Stimulated activated naive B cell treated with anti-CD40 and anti-IgM and Interleukin-4, amounts not matched to agents 10 μg/mL and 1 μg/mL and 100 μg/mL, for 72 hours (primary cell): ENCODE measurements at regions not wholly inside any gene's neighbourhood (a gene's known extent, or its start where the extent isn't known, plus 50 kb on each side); places are given as distances from the start of the nearest gene placed in this dataset.

ENCODE experiments used
- ATAC-seq, 2 donors: fragments of 150-1000 bp; cut with Tn5 transposase; replicated peaks; 2 replicates each; pipeline ENCODE4 v1.10.0; 2021; ENCODE audit warnings: moderate library complexity in 1 of 2
- DNase-seq: peaks from one replicate; pipeline ENCODE4 v3.0.0; 2021
- H3K27ac Mint-ChIP-seq: one replicate; pipeline ENCODE4 v1.8.0; 2022; ENCODE audit warnings: mild to moderate bottlenecking, mixed read lengths
- H3K27me3 Mint-ChIP-seq, 2 donors: one replicate each; pipeline ENCODE4 v1.8.0; 2022; ENCODE audit warnings: mixed read lengths in 2 of 2
- H3K36me3 Mint-ChIP-seq, 2 donors: one replicate each; pipeline ENCODE4 v1.8.0; 2022; ENCODE audit warnings: mixed read lengths in 2 of 2, mild to moderate bottlenecking in 1 of 2
- H3K4me1 Mint-ChIP-seq, 2 donors: one replicate each; pipeline ENCODE4 v1.8.0; 2022; ENCODE audit warnings: mixed read lengths in 2 of 2, mild to moderate bottlenecking in 1 of 2
- H3K4me3 Mint-ChIP-seq, 2 donors: one replicate each; pipeline ENCODE4 v1.8.0; 2022; ENCODE audit warnings: mild to moderate bottlenecking in 2 of 2, mixed read lengths in 2 of 2, moderate library complexity in 1 of 2
- H3K9me3 Mint-ChIP-seq, 2 donors: one replicate each; pipeline ENCODE4 v1.8.0; 2022; ENCODE audit warnings: mixed read lengths in 2 of 2, mild to moderate bottlenecking in 1 of 2

GRCh38 chr20:56943946-56944945 is 315.1 kb downstream of the TFAP2C start:
- H3K36me3 Mint-ChIP-seq = no peaks in the 10 kb centered on the region
- DNase-seq = no peak
- H3K4me1 Mint-ChIP-seq = no peaks in the 10 kb centered on the region
- H3K4me3 Mint-ChIP-seq = no peak overlapping the region
- no peak for ATAC-seq
- H3K27ac Mint-ChIP-seq = no peak overlapping the region
- H3K9me3 Mint-ChIP-seq = no peaks in the 10 kb centered on the region
- H3K27me3 Mint-ChIP-seq = peaks cover 3 to 21% of the 10 kb centered on the region in 2 donors

- Mint-ChIP-seq H3K4me3 (no peak overlapping the region), H3K27me3 (peaks cover 3 to 14% of the 10 kb centered on the region in 2 donors), H3K36me3 (no peaks in the 10 kb centered on the region), H3K9me3 (no peaks in the 10 kb centered on the region), H3K4me1 (no peaks in the 10 kb centered on the region), H3K27ac (no peak overlapping the region)
- no peak for DNase-seq
- ATAC-seq = no peak
Measured at GRCh38 chr20:56945057-56945456, 316.0 kb downstream of the TFAP2C start.

GRCh38 chr20:56945901-56946300 is 316.8 kb downstream of the TFAP2C start:
- no peak for DNase-seq
- Mint-ChIP-seq H3K4me3 (no peak overlapping the region), H3K4me1 (no peaks in the 10 kb centered on the region), H3K36me3 (no peaks in the 10 kb centered on the region), H3K27me3 (peaks cover 7 to 14% of the 10 kb centered on the region in 2 donors), H3K9me3 (no peaks in the 10 kb centered on the region), H3K27ac (no peak overlapping the region)
- ATAC-seq = no peak

- H3K27ac Mint-ChIP-seq = no peak overlapping the region
- no peak for ATAC-seq
- H3K4me3 Mint-ChIP-seq = no peak overlapping the region
- no peaks in the 10 kb centered on the region for H3K9me3 Mint-ChIP-seq
- H3K4me1 Mint-ChIP-seq = no peaks in the 10 kb centered on the region
- DNase-seq = no peak
- H3K27me3 Mint-ChIP-seq = peaks cover 7 to 16% of the 10 kb centered on the region in 2 donors
- H3K36me3 Mint-ChIP-seq = no peaks in the 10 kb centered on the region
Measured at GRCh38 chr20:56949318-56949717, 317.1 kb downstream of the BMP7 start.

- Mint-ChIP-seq H3K27me3 (peaks cover 13 to 23% of the 10 kb centered on the region in 2 donors), H3K4me3 (no peak overlapping the region), H3K36me3 (no peaks in the 10 kb centered on the region), H3K9me3 (no peaks in the 10 kb centered on the region), H3K27ac (no peak overlapping the region), H3K4me1 (no peaks in the 10 kb centered on the region)
- ATAC-seq (no peak), DNase-seq (no peak)
Measured at GRCh38 chr20:56952258-56953047, 314.0 kb downstream of the BMP7 start.

GRCh38 chr20:56953048-56953586 is 313.3 kb downstream of the BMP7 start:
- H3K27me3 Mint-ChIP-seq = peaks cover 19 to 28% of the 10 kb centered on the region in 2 donors
- no peaks in the 10 kb centered on the region for H3K36me3 Mint-ChIP-seq
- no peak overlapping the region for H3K4me3 Mint-ChIP-seq
- no peak for DNase-seq
- ATAC-seq = no peak
- H3K4me1 Mint-ChIP-seq = peaks cover 0 to 1% of the 10 kb centered on the region in 2 donors
- H3K27ac Mint-ChIP-seq = no peak overlapping the region
- no peaks in the 10 kb centered on the region for H3K9me3 Mint-ChIP-seq

- Mint-ChIP-seq H3K9me3 (no peaks in the 10 kb centered on the region), H3K27me3 (peaks cover 27 to 45% of the 10 kb centered on the region in 2 donors), H3K4me3 (no peak overlapping the region), H3K4me1 (peaks cover 0 to 1% of the 10 kb centered on the region in 2 donors), H3K36me3 (no peaks in the 10 kb centered on the region), H3K27ac (no peak overlapping the region)
- ATAC-seq = no peak
- no peak for DNase-seq
Measured at GRCh38 chr20:56954797-56955196, 311.6 kb downstream of the BMP7 start.

- Mint-ChIP-seq H3K36me3 (no peaks in the 10 kb centered on the region), H3K4me1 (peaks cover 0 to 1% of the 10 kb centered on the region in 2 donors), H3K27me3 (peaks cover 24 to 46% of the 10 kb centered on the region in 2 donors), H3K9me3 (no peaks in the 10 kb centered on the region), H3K27ac (no peak overlapping the region), H3K4me3 (no peak overlapping the region)
- no peak for ATAC-seq
- no peak for DNase-seq
Measured at GRCh38 chr20:56955680-56956079, 310.8 kb downstream of the BMP7 start.

- H3K27me3 Mint-ChIP-seq = peaks cover 23 to 46% of the 10 kb centered on the region in 2 donors
- no peak overlapping the region for H3K4me3 Mint-ChIP-seq
- H3K9me3 Mint-ChIP-seq = no peaks in the 10 kb centered on the region
- peaks cover 0 to 1% of the 10 kb centered on the region in 2 donors for H3K4me1 Mint-ChIP-seq
- no peaks in the 10 kb centered on the region for H3K36me3 Mint-ChIP-seq
- DNase-seq (no peak), ATAC-seq (no peak)
- no peak overlapping the region for H3K27ac Mint-ChIP-seq
Measured at GRCh38 chr20:56956534-56956933, 309.9 kb downstream of the BMP7 start.

- peaks cover 0 to 1% of the 10 kb centered on the region in 2 donors for H3K4me1 Mint-ChIP-seq
- no peak for DNase-seq
- H3K9me3 Mint-ChIP-seq = no peaks in the 10 kb centered on the region
- H3K27ac Mint-ChIP-seq = no peak overlapping the region
- H3K36me3 Mint-ChIP-seq = no peaks in the 10 kb centered on the region
- H3K27me3 Mint-ChIP-seq = peaks cover 28 to 46% of the 10 kb centered on the region in 2 donors
- ATAC-seq = no peak
- H3K4me3 Mint-ChIP-seq = no peak overlapping the region
Measured at GRCh38 chr20:56957737-56958553, 308.5 kb downstream of the BMP7 start.

- DNase-seq (no peak), ATAC-seq (no peak)
- no peak overlapping the region for H3K4me3 Mint-ChIP-seq
- H3K9me3 Mint-ChIP-seq = peaks cover 9 to 12% of the 10 kb centered on the region in 2 donors
- no peak overlapping the region for H3K27ac Mint-ChIP-seq
- no peaks in the 10 kb centered on the region for H3K4me1 Mint-ChIP-seq
- H3K27me3 Mint-ChIP-seq = peaks cover 6 to 8% of the 10 kb centered on the region in 2 donors
- H3K36me3 Mint-ChIP-seq = no peaks in the 10 kb centered on the region
Measured at GRCh38 chr20:56964901-56965300, 301.5 kb downstream of the BMP7 start.

- Mint-ChIP-seq H3K27ac (no peak overlapping the region), H3K27me3 (peaks cover 6 to 14% of the 10 kb centered on the region in 2 donors), H3K4me3 (no peak overlapping the region), H3K36me3 (no peaks in the 10 kb centered on the region), H3K9me3 (peaks cover 9 to 12% of the 10 kb centered on the region in 2 donors), H3K4me1 (no peaks in the 10 kb centered on the region)
- ATAC-seq = no peak
- DNase-seq = no peak
Measured at GRCh38 chr20:56967916-56968315, 298.5 kb downstream of the BMP7 start.

- ATAC-seq (no peak), DNase-seq (no peak)
- Mint-ChIP-seq H3K27ac (no peak overlapping the region), H3K9me3 (peaks cover 9 to 12% of the 10 kb centered on the region in 2 donors), H3K4me3 (no peak overlapping the region), H3K27me3 (peaks cover 7 to 19% of the 10 kb centered on the region in 2 donors), H3K36me3 (no peaks in the 10 kb centered on the region), H3K4me1 (no peaks in the 10 kb centered on the region)
Measured at GRCh38 chr20:56968376-56969048, 297.9 kb downstream of the BMP7 start.
